ENCODE measurements at regions not wholly inside any gene's neighbourhood (a gene's known extent, or its start where the extent isn't known, plus 50 kb on each side); places are given as distances from the start of the nearest gene placed in this dataset.

- H3K4me3 ChIP-seq (ENCODE audit: low read depth, low read length), result no peak overlapping the region
- TF ChIP-seq CTCF (conservative IDR thresholded peaks at IDR 0.05; ENCODE audit: low read depth, low read length), result no peak
- DNase-seq (ENCODE audit: low read depth), result no peak
Measured at GRCh38 chr9:38134611-38135237, 65.7 kb upstream of the SHB start.

- no peak overlapping the region for H3K4me3 ChIP-seq (ENCODE audit: low read depth, low read length)
- no peak for DNase-seq (ENCODE audit: low read depth)
- no peak for TF ChIP-seq CTCF (conservative IDR thresholded peaks at IDR 0.05; ENCODE audit: low read depth, low read length)
Measured at GRCh38 chr9:38133595-38133994, 64.6 kb upstream of the SHB start.

- no peak for DNase-seq (ENCODE audit: low read depth)
Measured at GRCh38 chr9:38132956-38133355, 63.9 kb upstream of the SHB start.

GRCh38 chr9:38131729-38132128, 62.7 kb upstream of the SHB start:
- TF ChIP-seq CTCF (conservative IDR thresholded peaks at IDR 0.05; ENCODE audit: low read depth, low read length), result no peak
- DNase-seq (ENCODE audit: low read depth), result no peak
- no peak overlapping the region for H3K4me3 ChIP-seq (ENCODE audit: low read depth, low read length)

More at GRCh38 chr9:38132956-38133355, 63.9 kb upstream of the SHB start:
- H3K4me3 ChIP-seq (ENCODE audit: low read depth, low read length), result no peak overlapping the region
- no peak for TF ChIP-seq CTCF (conservative IDR thresholded peaks at IDR 0.05; ENCODE audit: low read depth, low read length)

GRCh38 chr9:38130724-38131123, 61.7 kb upstream of the SHB start:
- TF ChIP-seq CTCF (conservative IDR thresholded peaks at IDR 0.05; ENCODE audit: low read depth, low read length), result no peak
- no peak for DNase-seq (ENCODE audit: low read depth)
- H3K4me3 ChIP-seq (ENCODE audit: low read depth, low read length), result no peak overlapping the region

GRCh38 chr9:38129366-38129765, 60.3 kb upstream of the SHB start:
- H3K4me3 ChIP-seq (ENCODE audit: low read depth, low read length), result no peak overlapping the region
- no peak for DNase-seq (ENCODE audit: low read depth)
- no peak for TF ChIP-seq CTCF (conservative IDR thresholded peaks at IDR 0.05; ENCODE audit: low read depth, low read length)

- no peak for DNase-seq (ENCODE audit: low read depth)
- TF ChIP-seq CTCF (conservative IDR thresholded peaks at IDR 0.05; ENCODE audit: low read depth, low read length), result no peak
- H3K4me3 ChIP-seq (ENCODE audit: low read depth, low read length), result no peak overlapping the region
Measured at GRCh38 chr9:38128752-38129270, 59.8 kb upstream of the SHB start.

Measured in choroid plexus epithelial cell (primary cell).